ENCODE measurements at regions not wholly inside any gene's neighbourhood (a gene's known extent, or its start where the extent isn't known, plus 50 kb on each side); places are given as distances from the start of the nearest gene placed in this dataset.

- 91% methylated on average over 24 of the region's 24 CpGs for WGBS
- no peak for TF ChIP-seq REST (IDR thresholded peaks at IDR 0.05)
- no peak for TF ChIP-seq RXRA (IDR thresholded peaks at IDR 0.05)
- TF ChIP-seq RAD21 (IDR thresholded peaks at IDR 0.05) = no peak
- no peak for TF ChIP-seq SP1 (IDR thresholded peaks at IDR 0.05)
- TF ChIP-seq HNF4G (IDR thresholded peaks at IDR 0.05) = no peak
- no peak for TF ChIP-seq EGR1 (IDR thresholded peaks at IDR 0.05; ENCODE audit: low read depth in 2 of 2)
- TF ChIP-seq FOXA2 (IDR thresholded peaks at IDR 0.05) = no peak
- no peak for TF ChIP-seq NR2F2 (IDR thresholded peaks at IDR 0.05)
- no peak for TF ChIP-seq TAF1 (conservative IDR thresholded peaks at IDR 0.05)
- no peak for TF ChIP-seq FOXA1 (IDR thresholded peaks at IDR 0.05)
- TF ChIP-seq GABPA (IDR thresholded peaks at IDR 0.05 in 1 of 2, conservative IDR thresholded peaks at IDR 0.05 in 1 of 2) = no peak
- TF ChIP-seq CTCF (IDR thresholded peaks at IDR 0.05; ENCODE audit: low read depth, low read length, missing input control) = no peak
- TF ChIP-seq ATF3 (IDR thresholded peaks at IDR 0.05) = no peak
- no peak for TF ChIP-seq HNF4A (conservative IDR thresholded peaks at IDR 0.05)
- TF ChIP-seq ZBTB33 (IDR thresholded peaks at IDR 0.05) = no peak
- no peak for TF ChIP-seq MAX (IDR thresholded peaks at IDR 0.05)
- TF ChIP-seq YY1 (IDR thresholded peaks at IDR 0.05) = no peak
- TF ChIP-seq JUND (IDR thresholded peaks at IDR 0.05) = no peak
- Histone ChIP-seq H3K9me3 (ENCODE audit: control insufficient read depth in 4 of 4, low read length in 3 of 4) (no peaks in the 10 kb centered on the region), H3K9ac (ENCODE audit: low read depth in 1 of 2, low read length in 2 of 2) (no peak overlapping the region), H3K27ac (ENCODE audit: low read depth in 1 of 2, low read length in 2 of 2) (no peak overlapping the region), H3K4me1 (ENCODE audit: control insufficient read depth in 4 of 4, insufficient read depth in 4 of 4, low read length in 3 of 4) (no peaks in the 10 kb centered on the region), H3K4me3 (ENCODE audit: low read depth in 1 of 3, low read length in 3 of 3) (no peak overlapping the region), H3K36me3 (ENCODE audit: control insufficient read depth in 4 of 4, insufficient read depth in 3 of 4, low read depth in 1 of 4, low read length in 3 of 4) (no peaks in the 10 kb centered on the region), H3K27me3 (ENCODE audit: control insufficient read depth in 4 of 4, insufficient read depth in 4 of 4, low read length in 3 of 4) (no peaks in the 10 kb centered on the region)
- DNase-seq (ENCODE audit: low spot score) = peak; percentile 31
Measured at GRCh38 chr2:128449226-128450061, 130.8 kb upstream of the HS6ST1 start.

All from liver (tissue), 8 donors.